ENCODE measurements at regions not wholly inside any gene's neighbourhood (a gene's known extent, or its start where the extent isn't known, plus 50 kb on each side); places are given as distances from the start of the nearest gene placed in this dataset.

GRCh38 chr5:165881259-165881658 lies 2375.8 kb downstream of the MAT2B start:
- no peak for DNase-seq (ENCODE audit: low read depth, low spot score)

- DNase-seq (ENCODE audit: low read depth, low spot score) = no peak
These were observed 2376.7 kb downstream of the MAT2B start for GRCh38 chr5:165882099-165882498.

DNA sequence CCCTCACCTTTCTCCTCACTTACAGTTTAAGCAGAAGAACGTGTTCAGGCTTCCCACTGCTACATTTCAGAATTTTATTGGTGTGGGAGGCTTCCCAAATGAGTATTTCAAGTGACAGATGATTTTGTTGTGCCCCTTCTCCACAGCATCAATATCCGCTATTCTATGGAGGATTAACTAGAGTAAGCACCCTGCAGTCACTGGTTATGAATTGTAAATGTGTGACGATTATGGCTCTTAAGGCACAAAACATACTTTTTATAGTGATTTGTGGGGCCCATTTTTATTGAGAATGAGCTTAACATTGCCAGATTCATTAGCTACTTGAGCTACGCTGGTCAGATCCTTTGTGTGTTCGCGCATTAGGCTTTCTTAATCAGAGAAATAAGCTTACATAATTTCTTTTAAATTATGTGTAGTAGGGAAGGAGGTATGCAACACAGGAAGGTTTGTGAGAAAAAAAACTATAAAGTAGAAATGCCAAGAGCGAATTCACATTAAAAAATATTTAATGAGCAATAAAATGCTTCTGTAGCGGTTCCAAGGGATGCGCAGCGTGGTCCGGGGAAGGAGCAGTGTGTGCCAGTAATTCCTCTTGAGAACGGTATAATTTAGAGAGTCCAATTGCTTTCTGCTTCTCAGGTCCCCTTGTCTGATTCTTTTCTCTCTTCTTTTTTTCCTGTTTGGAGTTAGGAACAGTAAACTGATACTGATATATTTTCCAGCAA lies 2380.4 kb downstream of the MAT2B start:
- DNase-seq (ENCODE audit: low read depth, low spot score) = no peak

DNA sequence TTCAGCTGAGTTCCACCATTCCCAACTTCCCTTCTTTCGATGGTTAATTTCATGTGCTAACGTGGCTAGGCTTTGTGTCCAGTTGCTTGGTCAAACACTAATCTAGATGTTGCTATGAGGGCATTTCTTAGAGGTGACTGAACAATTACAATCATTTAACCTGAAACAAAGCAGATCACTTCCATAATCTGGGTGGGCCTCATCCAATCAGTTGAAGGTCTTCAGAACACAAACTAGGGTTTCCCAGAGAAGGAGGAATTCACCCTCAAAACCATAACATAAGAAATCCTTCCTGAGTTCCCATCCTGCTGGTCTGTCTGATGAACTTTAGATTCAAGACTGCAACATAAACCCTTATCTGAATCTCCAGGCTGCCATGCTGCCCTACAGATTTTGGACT lies 2381.7 kb downstream of the MAT2B start:
- no peak for DNase-seq (ENCODE audit: low read depth, low spot score)

GRCh38 chr5:165892383-165892782 lies 2387.0 kb downstream of the MAT2B start:
- DNase-seq (ENCODE audit: low read depth, low spot score) = no peak

DNA sequence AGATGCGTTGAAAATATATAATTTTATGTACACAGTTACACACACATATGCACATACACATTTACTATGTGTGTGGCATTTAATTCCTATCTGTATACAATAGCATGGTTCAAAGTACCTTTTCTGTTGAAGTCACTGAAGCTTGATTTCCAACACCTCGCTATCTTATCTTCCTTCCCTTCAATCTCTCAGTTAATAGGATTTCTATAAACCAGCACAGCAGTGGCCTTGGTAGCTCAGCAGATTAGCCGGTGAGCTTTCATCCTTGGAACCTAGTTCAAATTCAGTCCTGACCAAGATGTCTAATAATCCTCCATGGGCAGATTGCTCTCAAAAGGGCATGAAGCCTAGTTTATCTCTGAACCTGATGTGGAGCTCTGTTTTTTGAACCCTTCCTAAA lies 2389.5 kb downstream of the MAT2B start:
- DNase-seq (ENCODE audit: low read depth, low spot score) = no peak

- no peak for DNase-seq (ENCODE audit: low read depth, low spot score)
These were observed 2387.6 kb upstream of the WWC1 start for GRCh38 chr5:165903835-165904234.

DNA sequence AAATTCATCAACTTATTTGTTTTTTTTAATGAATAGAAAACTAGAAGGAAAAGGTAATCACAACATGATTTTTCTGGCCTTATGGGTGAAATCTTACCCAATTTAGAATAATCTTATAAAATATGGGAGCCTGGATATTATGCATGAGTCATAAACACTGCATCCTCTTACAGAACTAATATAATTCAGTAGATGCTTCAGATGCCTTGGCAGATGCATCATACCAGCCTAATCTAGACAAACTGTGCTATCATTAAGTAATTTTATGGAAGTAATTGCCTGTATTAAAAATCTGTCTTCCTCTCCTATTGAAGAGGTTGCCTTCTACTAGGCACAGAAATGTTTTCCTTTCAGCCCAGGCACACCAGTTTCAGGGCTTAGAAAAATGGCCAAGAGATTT lies 2384.6 kb upstream of the WWC1 start:
- DNase-seq (ENCODE audit: low read depth, low spot score) = peak; percentile 1

DNA sequence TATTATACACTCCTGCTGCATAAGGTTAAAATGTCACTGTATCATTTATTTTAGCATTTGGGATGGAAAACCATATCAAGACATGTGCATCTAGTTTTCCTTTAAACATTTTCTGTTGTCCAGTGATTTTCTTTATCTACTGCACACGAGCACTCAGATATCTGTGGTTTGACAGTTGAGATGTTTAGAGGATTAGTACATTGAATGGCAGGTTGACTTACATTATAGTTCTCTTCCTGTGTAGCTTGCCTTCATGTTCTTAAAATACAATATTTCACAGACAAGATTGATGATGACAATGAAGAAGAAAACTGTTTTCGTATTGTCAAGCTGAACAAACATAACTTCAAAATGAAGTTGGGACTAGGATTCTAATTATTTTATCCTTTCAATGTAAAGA lies 2378.4 kb upstream of the WWC1 start:
- DNase-seq (ENCODE audit: low read depth, low spot score) = no peak

- no peak for DNase-seq (ENCODE audit: low read depth, low spot score)
These were observed 2377.0 kb upstream of the WWC1 start for GRCh38 chr5:165914456-165914855.

DNA sequence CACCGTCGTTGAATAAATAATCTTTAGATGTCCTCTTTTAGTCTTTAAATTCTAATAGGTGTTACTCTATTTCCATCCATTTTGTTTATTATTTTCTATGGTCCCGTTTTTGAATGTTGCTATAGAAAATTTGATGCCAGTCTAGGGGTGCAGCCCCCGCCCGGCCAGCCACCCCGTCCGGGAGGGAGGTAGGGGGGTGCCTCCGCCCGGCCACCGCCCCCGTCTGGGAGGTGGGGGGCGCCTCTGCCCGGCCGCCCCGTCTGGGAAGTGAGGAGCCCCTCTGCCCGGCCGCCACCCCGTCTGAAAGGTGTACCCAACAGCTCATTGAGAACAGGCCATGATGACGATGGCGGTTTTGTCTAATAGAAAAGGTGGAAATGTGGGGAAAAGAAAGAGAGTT lies 2372.2 kb upstream of the WWC1 start:
- no peak for DNase-seq (ENCODE audit: low read depth, low spot score)

DNA sequence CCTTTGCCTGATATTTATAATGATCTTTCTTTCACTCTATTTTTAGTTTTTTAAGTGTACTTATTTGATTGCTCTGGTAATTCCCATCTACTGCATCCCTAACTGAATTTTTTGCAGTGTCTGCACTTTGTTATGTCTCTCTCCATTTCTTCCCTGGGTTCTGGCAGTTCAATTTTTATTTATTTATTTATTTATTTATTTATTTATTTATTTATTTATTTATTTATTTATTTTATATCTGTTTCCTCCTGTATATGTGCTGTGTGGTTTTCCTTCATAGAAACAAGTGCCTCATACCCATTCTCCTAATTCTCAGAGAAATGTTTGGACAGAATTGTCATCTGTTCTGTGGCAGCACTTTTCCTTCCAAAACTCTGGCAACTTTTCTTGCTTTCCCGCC lies 2370.8 kb upstream of the WWC1 start:
- no peak for DNase-seq (ENCODE audit: low read depth, low spot score)

DNA sequence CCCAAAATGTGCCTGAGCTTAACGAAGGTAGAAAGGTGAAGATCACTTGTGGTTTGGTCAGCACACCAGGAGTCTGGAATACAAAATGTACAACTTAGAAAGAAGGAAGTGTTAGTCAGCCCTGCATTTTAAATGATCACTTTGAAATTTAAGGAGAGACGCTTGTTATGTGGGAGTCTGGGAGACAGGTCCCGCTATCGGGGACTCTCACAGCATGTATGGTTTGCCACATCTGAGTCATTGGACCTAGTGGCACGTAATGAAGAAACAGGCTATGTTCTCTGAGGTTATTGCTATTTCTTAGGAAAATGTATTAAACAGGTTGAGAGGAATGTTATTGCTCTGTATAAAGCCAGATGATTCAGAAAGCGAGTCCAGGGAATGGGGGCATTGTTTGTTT lies 2362.5 kb upstream of the WWC1 start:
- DNase-seq (ENCODE audit: low read depth, low spot score) = peak; percentile 69

DNA sequence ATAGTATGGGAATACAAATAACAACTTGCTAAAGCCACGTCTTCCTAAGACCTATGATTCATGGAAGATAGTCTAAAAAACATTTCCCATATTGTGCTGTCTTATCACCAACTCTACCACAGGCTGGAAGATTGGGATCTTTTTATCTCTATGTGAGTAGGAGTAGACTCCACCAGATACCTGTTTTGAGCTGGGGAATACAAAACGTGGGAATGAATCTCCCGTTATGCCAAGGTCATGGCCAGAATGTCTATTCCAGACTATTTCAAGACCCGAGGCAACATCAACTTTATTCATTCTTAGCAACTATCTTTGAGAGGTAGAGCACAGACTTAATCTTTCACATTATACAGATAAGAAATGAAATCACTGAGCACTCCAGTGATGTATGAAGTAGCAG lies 2350.9 kb upstream of the WWC1 start:
- no peak for DNase-seq (ENCODE audit: low read depth, low spot score)

DNA sequence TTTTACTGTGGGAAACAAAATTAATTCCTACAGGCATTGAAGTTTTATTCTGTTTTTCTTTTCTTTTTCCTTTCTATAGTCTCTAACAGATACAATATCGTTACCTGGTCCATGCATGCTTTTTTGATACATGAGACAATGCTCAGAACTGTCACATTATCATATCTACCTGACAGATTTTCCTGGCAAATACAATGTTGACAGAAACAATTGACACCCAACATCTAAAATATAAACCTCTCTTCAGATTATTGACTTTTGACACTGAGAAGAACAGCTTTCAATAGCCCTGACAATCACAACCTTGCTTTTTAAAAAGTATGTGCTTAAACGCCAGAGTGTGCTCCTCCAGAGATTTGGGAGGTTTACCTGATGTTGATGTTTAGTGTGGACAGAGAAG lies 2334.6 kb upstream of the WWC1 start:
- DNase-seq (ENCODE audit: low read depth, low spot score) = no peak

- DNase-seq (ENCODE audit: low read depth, low spot score) = no peak
These were observed 2309.8 kb upstream of the WWC1 start for GRCh38 chr5:165981671-165982070.

GRCh38 chr5:165996201-165996875 lies 2295.1 kb upstream of the WWC1 start:
- no peak for DNase-seq (ENCODE audit: low read depth, low spot score)

DNA sequence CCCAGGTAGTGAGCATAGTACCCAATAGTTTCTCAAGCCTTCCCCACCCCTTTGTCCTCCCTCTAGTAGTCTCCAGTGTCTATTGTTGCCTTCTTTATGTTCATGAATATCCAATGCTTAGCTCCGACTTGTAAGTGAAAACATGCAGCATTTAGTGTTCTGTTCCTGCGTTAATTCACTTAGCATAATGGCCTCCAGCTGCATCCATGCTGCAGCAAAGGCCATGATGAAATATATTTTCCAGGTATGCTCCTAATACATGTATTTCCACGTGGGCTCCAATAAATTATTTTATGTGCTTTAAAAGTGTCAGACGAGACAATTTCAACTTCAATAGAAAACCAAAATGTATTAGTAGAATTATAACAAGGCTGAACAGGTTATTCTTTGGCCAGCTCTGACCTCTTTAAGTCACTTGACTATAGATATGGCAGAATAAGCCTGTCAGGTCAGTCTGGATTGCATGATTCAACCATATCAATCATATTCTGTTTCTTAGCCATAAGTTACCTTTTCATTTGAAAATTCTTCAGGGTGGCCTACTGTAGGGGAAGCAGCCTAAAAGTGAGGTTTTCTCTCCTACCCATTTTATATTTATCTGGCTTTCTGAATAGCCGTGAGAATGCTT lies 2291.6 kb upstream of the WWC1 start:
- no peak for DNase-seq (ENCODE audit: low read depth, low spot score)

DNA sequence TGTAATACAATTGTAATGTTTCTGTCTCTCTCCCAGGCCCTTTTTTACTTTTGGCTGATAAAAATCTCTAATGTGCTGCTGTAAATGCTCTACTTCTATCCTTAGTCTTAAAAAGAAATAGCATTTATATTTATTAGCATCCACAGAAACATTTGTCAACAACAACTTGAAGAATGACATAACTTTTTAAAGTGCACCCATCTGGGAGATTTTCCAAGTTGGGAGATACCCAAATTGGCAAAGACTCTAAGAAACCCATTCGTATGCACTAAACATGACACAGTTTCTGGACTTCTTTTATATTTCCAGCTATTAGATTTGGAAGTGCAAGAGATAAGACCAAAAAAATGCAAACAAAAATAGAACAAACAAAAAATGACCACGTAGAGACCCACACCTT lies 2287.4 kb upstream of the WWC1 start:
- DNase-seq (ENCODE audit: low read depth, low spot score) = no peak

- no peak for DNase-seq (ENCODE audit: low read depth, low spot score)
These were observed 2278.0 kb upstream of the WWC1 start for GRCh38 chr5:166013415-166013814.

DNA sequence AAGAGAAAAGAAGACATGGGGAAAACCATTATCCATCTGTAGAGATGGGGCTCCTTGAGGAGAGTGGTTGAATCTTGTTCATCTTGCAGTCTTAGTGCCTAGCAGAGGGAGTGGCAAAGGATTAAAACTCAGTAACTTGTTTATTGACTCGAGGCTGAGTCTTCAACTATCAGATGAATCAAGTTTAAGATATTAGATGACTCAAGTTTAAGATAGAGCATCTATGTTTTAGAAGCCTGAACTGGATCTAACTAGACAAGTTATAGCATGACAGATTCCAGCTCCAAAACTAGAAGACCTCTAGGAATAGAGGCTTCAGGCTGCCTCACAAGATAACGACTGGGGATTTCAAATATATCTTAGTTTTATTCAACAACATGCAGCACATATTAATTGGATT lies 2277.2 kb upstream of the WWC1 start:
- no peak for DNase-seq (ENCODE audit: low read depth, low spot score)

DNA sequence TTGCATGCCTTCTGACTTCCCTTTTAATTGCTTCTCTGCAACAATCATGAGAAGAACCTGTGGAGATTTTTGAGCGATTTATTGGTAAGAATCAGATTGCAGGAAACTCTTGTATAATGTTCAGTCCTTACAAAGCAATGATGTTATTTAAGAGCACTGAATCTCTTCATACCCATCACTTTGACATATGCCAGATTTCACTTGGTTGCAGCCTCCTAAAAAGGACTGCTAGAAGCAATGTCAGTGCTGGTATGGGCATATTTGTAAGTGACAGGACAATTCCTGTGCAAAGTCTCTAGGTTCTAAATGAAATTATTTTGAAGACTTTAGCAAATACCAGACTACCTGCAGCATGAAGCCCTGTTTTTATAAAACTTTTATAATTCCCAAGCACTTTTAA lies 2272.7 kb upstream of the WWC1 start:
- no peak for DNase-seq (ENCODE audit: low read depth, low spot score)

- DNase-seq (ENCODE audit: low read depth, low spot score) = no peak
These were observed 2269.4 kb upstream of the WWC1 start for GRCh38 chr5:166022065-166022464.
